ENCODE measurements at regions not wholly inside any gene's neighbourhood (a gene's known extent, or its start where the extent isn't known, plus 50 kb on each side); places are given as distances from the start of the nearest gene placed in this dataset.

GRCh38 chr13:69010789-69011188 lies 1096.8 kb upstream of the ATXN8OS start:
- H3K4me1 Mint-ChIP-seq = no peaks in the 10 kb centered on the region
- no peak for TF ChIP-seq CTCF (IDR thresholded peaks at IDR 0.05)
- no peak for DNase-seq

GRCh38 chr13:69008499-69008898 lies 1099.1 kb upstream of the ATXN8OS start:
- Mint-ChIP-seq H3K4me3 (no peak overlapping the region), H3K27ac (no peak overlapping the region), H3K36me3 (no peaks in the 10 kb centered on the region), H3K4me1 (no peaks in the 10 kb centered on the region), H3K9me3 (peaks cover 8 to 22% of the 10 kb centered on the region in 2 donors), H3K27me3 (ENCODE audit: low read depth in 2 of 2) (no peaks in the 10 kb centered on the region)
- DNase-seq = no peak
- intact Hi-C loops (cut with micrococcal nuclease) = no loop called here
- no peak for ATAC-seq
- WGBS (ENCODE audit: insufficient coverage) = 88% methylated on average over 5 of the region's 5 CpGs
- Histone ChIP-seq H3K27me3 (ENCODE audit: control insufficient read depth, insufficient read depth, low read length) (no peaks in the 10 kb centered on the region), H3K4me1 (ENCODE audit: control insufficient read depth, insufficient read depth, low read length) (no peaks in the 10 kb centered on the region), H3K4me3 (ENCODE audit: low read length) (no peak overlapping the region), H3K36me3 (ENCODE audit: control insufficient read depth, insufficient read depth, low read length) (no peaks in the 10 kb centered on the region), H3K9me3 (ENCODE audit: control insufficient read depth, insufficient read depth, low read length) (no peaks in the 10 kb centered on the region), H3K27ac (ENCODE audit: low read length) (no peak overlapping the region)
- TF ChIP-seq CTCF (IDR thresholded peaks at IDR 0.05) = no peak

More at GRCh38 chr13:69010789-69011188, 1096.8 kb upstream of the ATXN8OS start:
- Mint-ChIP-seq H3K27ac (no peak overlapping the region), H3K4me3 (no peak overlapping the region), H3K36me3 (no peaks in the 10 kb centered on the region), H3K27me3 (ENCODE audit: low read depth in 2 of 2) (no peaks in the 10 kb centered on the region), H3K9me3 (peaks cover 13 to 26% of the 10 kb centered on the region in 2 donors)
- WGBS (ENCODE audit: insufficient coverage) = 90% methylated on average over 2 of the region's 3 CpGs
- H3K4me1 ChIP-seq (ENCODE audit: control insufficient read depth, insufficient read depth, low read length) = no peaks in the 10 kb centered on the region
- H3K36me3 ChIP-seq (ENCODE audit: control insufficient read depth, insufficient read depth, low read length) = no peaks in the 10 kb centered on the region
- H3K27me3 ChIP-seq (ENCODE audit: control insufficient read depth, insufficient read depth, low read length) = no peaks in the 10 kb centered on the region
- no peak overlapping the region for H3K27ac ChIP-seq (ENCODE audit: low read length)
- ATAC-seq = no peak
- H3K9me3 ChIP-seq (ENCODE audit: control insufficient read depth, insufficient read depth, low read length) = no peaks in the 10 kb centered on the region
- intact Hi-C loops (cut with micrococcal nuclease) = no loop called here
- H3K4me3 ChIP-seq (ENCODE audit: low read length) = no peak overlapping the region

GRCh38 chr13:68998056-68998455 lies 1109.6 kb upstream of the ATXN8OS start:
- H3K36me3 ChIP-seq (ENCODE audit: control insufficient read depth, insufficient read depth, low read length) = no peaks in the 10 kb centered on the region
- ATAC-seq = no peak
- WGBS (ENCODE audit: insufficient coverage) = 100% methylated on average over 1 of the region's 1 CpG
- H3K4me3 ChIP-seq (ENCODE audit: low read length) = no peak overlapping the region
- H3K4me1 ChIP-seq (ENCODE audit: control insufficient read depth, insufficient read depth, low read length) = no peaks in the 10 kb centered on the region
- DNase-seq = no peak
- no peaks in the 10 kb centered on the region for H3K9me3 ChIP-seq (ENCODE audit: control insufficient read depth, insufficient read depth, low read length)
- Mint-ChIP-seq H3K27me3 (ENCODE audit: low read depth in 2 of 2) (no peaks in the 10 kb centered on the region), H3K4me1 (no peaks in the 10 kb centered on the region), H3K27ac (no peak overlapping the region), H3K4me3 (no peak overlapping the region), H3K9me3 (peaks cover 14 to 29% of the 10 kb centered on the region in 2 donors), H3K36me3 (peaks cover 19% of the 10 kb centered on the region)
- intact Hi-C loops (cut with micrococcal nuclease) = no loop called here
- no peak overlapping the region for H3K27ac ChIP-seq (ENCODE audit: low read length)
- no peaks in the 10 kb centered on the region for H3K27me3 ChIP-seq (ENCODE audit: control insufficient read depth, insufficient read depth, low read length)
- TF ChIP-seq CTCF (IDR thresholded peaks at IDR 0.05) = no peak

- Histone ChIP-seq H3K36me3 (ENCODE audit: control insufficient read depth, insufficient read depth, low read length) (no peaks in the 10 kb centered on the region), H3K27ac (ENCODE audit: low read length) (no peak overlapping the region), H3K4me3 (ENCODE audit: low read length) (no peak overlapping the region), H3K4me1 (ENCODE audit: control insufficient read depth, insufficient read depth, low read length) (no peaks in the 10 kb centered on the region), H3K27me3 (ENCODE audit: control insufficient read depth, insufficient read depth, low read length) (no peaks in the 10 kb centered on the region), H3K9me3 (ENCODE audit: control insufficient read depth, insufficient read depth, low read length) (no peaks in the 10 kb centered on the region)
- Mint-ChIP-seq H3K27ac (no peak overlapping the region), H3K27me3 (ENCODE audit: low read depth in 2 of 2) (no peaks in the 10 kb centered on the region), H3K4me1 (no peaks in the 10 kb centered on the region), H3K4me3 (no peak overlapping the region), H3K9me3 (peaks cover 12 to 20% of the 10 kb centered on the region in 2 donors), H3K36me3 (peaks cover 15% of the 10 kb centered on the region)
- no peak for TF ChIP-seq CTCF (IDR thresholded peaks at IDR 0.05)
- DNase-seq (no peak), ATAC-seq (no peak)
- intact Hi-C loops (cut with micrococcal nuclease) = no loop called here
These were observed 1111.0 kb upstream of the ATXN8OS start for GRCh38 chr13:68996668-68997025.

Data from natural killer cell (primary cell).